ENCODE measurements at regions not wholly inside any gene's neighbourhood (a gene's known extent, or its start where the extent isn't known, plus 50 kb on each side); places are given as distances from the start of the nearest gene placed in this dataset.

- no peak overlapping the region for H2AFZ ChIP-seq (ENCODE audit: low read length)
- H3K36me3 ChIP-seq (replicated peaks in 1 of 2; ENCODE audit: control insufficient read depth in 1 of 2, insufficient read depth in 2 of 2, low read length in 2 of 2): no peaks in the 10 kb centered on the region
- no TSS peak for BruUV-seq (replicated peaks)
- H3K27ac ChIP-seq (ENCODE audit: extremely low read length, insufficient read depth, low read length): no peak overlapping the region
- ChIA-PET POLR2A (no interaction called here), CTCF (ENCODE audit: low intra/inter-chr PET ratio, low total read pairs) (no interaction called here)
- 2% methylated on average over 2 of the region's 2 CpGs for WGBS (ENCODE audit: low lambda C conversion rate)
- no peak overlapping the region for H3K9ac ChIP-seq (ENCODE audit: insufficient read depth, low read depth, low read length)
- H3K4me2 ChIP-seq (ENCODE audit: low read depth, low read length): no peak overlapping the region
- no peak for FAIRE-seq
- H3K4me1 ChIP-seq (ENCODE audit: insufficient read depth, low read length): peaks cover 12% of the 10 kb centered on the region
- in situ Hi-C loops (cut with HindIII; ENCODE audit: extremely low pct_ligation_motif_present, low pct_unique_long_range_greater_than_20kb): no loop called here
- DNase-seq (ENCODE audit: low spot score): no peak
- H3K4me3 ChIP-seq (replicated peaks in 1 of 3; ENCODE audit: insufficient read depth in 1 of 3, low read depth in 2 of 3, low read length in 3 of 3): no peak overlapping the region
- H3K27me3 ChIP-seq (ENCODE audit: control insufficient read depth in 1 of 2, insufficient read depth in 2 of 2, low read length in 2 of 2): no peaks in the 10 kb centered on the region
- H3K79me2 ChIP-seq (ENCODE audit: insufficient read depth, low read length): no peaks in the 10 kb centered on the region
- ATAC-seq: no peak
- no peaks in the 10 kb centered on the region for H3K9me3 ChIP-seq (ENCODE audit: low read length)
- intact Hi-C loops (cut with micrococcal nuclease; ENCODE audit: unreplicated experiment): no loop called here
- no peaks in the 10 kb centered on the region for H4K20me1 ChIP-seq (ENCODE audit: insufficient read depth, low read length)
- TF ChIP-seq XRCC5 (optimal IDR thresholded peaks at IDR 0.05; ENCODE audit: low read length) (no peak), ZNF230 (CRISPR knock-in tag; IDR thresholded peaks at IDR 0.05) (no peak), HDAC1 (CRISPR knock-in tag; IDR thresholded peaks at IDR 0.05) (no peak), CREB1 (IDR thresholded peaks at IDR 0.05) (no peak), CREB1 (CRISPR knock-in tag; IDR thresholded peaks at IDR 0.05) (no peak), DMTF1 (CRISPR knock-in tag; IDR thresholded peaks at IDR 0.05) (no peak), ZNF337 (CRISPR knock-in tag; IDR thresholded peaks at IDR 0.05; ENCODE audit: borderline replicate concordance, low read depth) (no peak), PAXIP1 (CRISPR knock-in tag; conservative IDR thresholded peaks at IDR 0.05) (no peak), ZNF547 (CRISPR knock-in tag; IDR thresholded peaks at IDR 0.05) (no peak), ZNF362 (CRISPR knock-in tag; IDR thresholded peaks at IDR 0.05; ENCODE audit: borderline replicate concordance) (no peak), SALL1 (CRISPR knock-in tag; IDR thresholded peaks at IDR 0.05) (no peak), KAT7 (CRISPR knock-in tag; IDR thresholded peaks at IDR 0.05; ENCODE audit: borderline replicate concordance) (no peak), ZFP82 (CRISPR knock-in tag; IDR thresholded peaks at IDR 0.05; ENCODE audit: borderline replicate concordance) (no peak), ZNF614 (CRISPR knock-in tag; IDR thresholded peaks at IDR 0.05; ENCODE audit: borderline replicate concordance) (no peak), ZNF691 (CRISPR knock-in tag; IDR thresholded peaks at IDR 0.05; ENCODE audit: borderline replicate concordance, low read depth) (no peak)
- TF ChIP-seq, protein P1, sequence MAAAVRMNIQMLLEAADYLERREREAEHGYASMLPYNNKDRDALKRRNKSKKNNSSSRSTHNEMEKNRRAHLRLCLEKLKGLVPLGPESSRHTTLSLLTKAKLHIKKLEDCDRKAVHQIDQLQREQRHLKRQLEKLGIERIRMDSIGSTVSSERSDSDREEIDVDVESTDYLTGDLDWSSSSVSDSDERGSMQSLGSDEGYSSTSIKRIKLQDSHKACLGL (CRISPR knock-in tag; IDR thresholded peaks at IDR 0.05): no peak
- TF ChIP-seq, protein P2, sequence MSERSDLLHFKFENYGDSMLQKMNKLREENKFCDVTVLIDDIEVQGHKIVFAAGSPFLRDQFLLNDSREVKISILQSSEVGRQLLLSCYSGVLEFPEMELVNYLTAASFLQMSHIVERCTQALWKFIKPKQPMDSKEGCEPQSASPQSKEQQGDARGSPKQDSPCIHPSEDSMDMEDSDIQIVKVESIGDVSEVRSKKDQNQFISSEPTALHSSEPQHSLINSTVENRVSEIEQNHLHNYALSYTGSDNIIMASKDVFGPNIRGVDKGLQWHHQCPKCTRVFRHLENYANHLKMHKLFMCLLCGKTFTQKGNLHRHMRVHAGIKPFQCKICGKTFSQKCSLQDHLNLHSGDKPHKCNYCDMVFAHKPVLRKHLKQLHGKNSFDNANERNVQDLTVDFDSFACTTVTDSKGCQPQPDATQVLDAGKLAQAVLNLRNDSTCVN (CRISPR knock-in tag; IDR thresholded peaks at IDR 0.05; ENCODE audit: borderline replicate concordance): no peak
These were observed 412.1 kb upstream of the ADAMTSL1 start for GRCh38 chr9:18061856-18062255.

Data from HepG2 (cell line).